HG03175 (cell line): ENCODE measurements at regions not wholly inside any gene's neighbourhood (a gene's known extent, or its start where the extent isn't known, plus 50 kb on each side); places are given as distances from the start of the nearest gene placed in this dataset.

Source experiments
- ATAC-seq: cut with Tn5 transposase; IDR thresholded peaks from one replicate; pipeline ENCODE4 v1.9.1; 2021; ENCODE audit warnings: mild to moderate bottlenecking, moderate library complexity; ENCODE audit not compliant: unreplicated experiment

DNA sequence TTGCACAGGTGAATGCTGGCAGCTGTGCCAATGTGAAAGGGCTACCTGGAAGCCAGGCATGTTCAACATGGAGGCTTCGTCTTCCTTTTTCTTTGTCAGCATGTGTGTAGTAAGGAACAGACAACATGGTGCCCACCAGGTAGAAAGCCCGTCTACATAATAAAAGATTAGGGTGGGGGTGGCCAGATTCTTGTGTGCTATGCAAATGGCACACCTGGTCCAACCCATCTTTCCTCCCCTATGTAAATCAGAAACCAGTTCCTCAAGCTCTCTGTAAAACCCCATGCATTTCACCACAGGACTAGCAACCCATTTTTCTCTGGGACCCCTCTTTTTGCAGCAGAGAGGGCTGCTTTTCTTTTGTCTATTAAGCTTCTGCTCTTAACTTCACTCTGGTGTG, 72.3 kb upstream of the ZP4 start:
- no peak for ATAC-seq

GRCh38 chr1:237961754-237962153, 71.0 kb upstream of the ZP4 start:
- ATAC-seq: no peak

- no peak for ATAC-seq
Measured at GRCh38 chr1:237959838-237960237, 69.1 kb upstream of the ZP4 start.

- ATAC-seq: no peak
Measured at GRCh38 chr1:237953238-237953637, 62.5 kb upstream of the ZP4 start.
